ENCODE measurements at regions not wholly inside any gene's neighbourhood (a gene's known extent, or its start where the extent isn't known, plus 50 kb on each side); places are given as distances from the start of the nearest gene placed in this dataset.
"Not testable (repeated sequence)": the region's sequence is repeated elsewhere in the genome, so short reads cannot be mapped to it uniquely, and the experiment has no call there.

- no peak overlapping the region for H3K27ac ChIP-seq
- TF ChIP-seq CTCF (IDR thresholded peaks at IDR 0.05) (no peak), ZFX (IDR thresholded peaks at IDR 0.05; ENCODE audit: borderline replicate concordance) (no peak)
These were observed 234.4 kb downstream of the NEBL start for GRCh38 chr10:20662742-20663141.

- TF ChIP-seq CTCF (IDR thresholded peaks at IDR 0.05) (no peak), ZFX (IDR thresholded peaks at IDR 0.05; ENCODE audit: borderline replicate concordance) (no peak)
- no peak overlapping the region for H3K27ac ChIP-seq
These were observed 237.9 kb downstream of the NEBL start for GRCh38 chr10:20659225-20659624.

- no peak for TF ChIP-seq CTCF (IDR thresholded peaks at IDR 0.05)
- no peak for TF ChIP-seq ZFX (IDR thresholded peaks at IDR 0.05; ENCODE audit: borderline replicate concordance)
- H3K27ac ChIP-seq = no peak overlapping the region
These were observed 239.0 kb downstream of the NEBL start for GRCh38 chr10:20658158-20658557.

- TF ChIP-seq ZFX (IDR thresholded peaks at IDR 0.05; ENCODE audit: borderline replicate concordance) (no peak), CTCF (IDR thresholded peaks at IDR 0.05) (no peak)
These were observed 240.2 kb downstream of the NEBL start for GRCh38 chr10:20656886-20657285.

GRCh38 chr10:20652424-20652823, 244.7 kb downstream of the NEBL start:
- not testable (repeated sequence) for H3K27ac ChIP-seq

More at GRCh38 chr10:20656886-20657285, 240.2 kb downstream of the NEBL start:
- no peak overlapping the region for H3K27ac ChIP-seq

- TF ChIP-seq ZFX (IDR thresholded peaks at IDR 0.05; ENCODE audit: borderline replicate concordance) (no peak), CTCF (IDR thresholded peaks at IDR 0.05) (no peak)
- no peak overlapping the region for H3K27ac ChIP-seq
These were observed 248.7 kb downstream of the NEBL start for GRCh38 chr10:20648263-20648874.

- TF ChIP-seq ZFX (IDR thresholded peaks at IDR 0.05; ENCODE audit: borderline replicate concordance) (no peak), CTCF (IDR thresholded peaks at IDR 0.05) (no peak)
- H3K27ac ChIP-seq = no peak overlapping the region
These were observed 249.4 kb downstream of the NEBL start for GRCh38 chr10:20647756-20648155.

GRCh38 chr10:20644421-20644820, 252.7 kb downstream of the NEBL start:
- TF ChIP-seq ZFX (IDR thresholded peaks at IDR 0.05; ENCODE audit: borderline replicate concordance) (no peak), CTCF (IDR thresholded peaks at IDR 0.05) (no peak)
- no peak overlapping the region for H3K27ac ChIP-seq
